ENCODE measurements at regions not wholly inside any gene's neighbourhood (a gene's known extent, or its start where the extent isn't known, plus 50 kb on each side); places are given as distances from the start of the nearest gene placed in this dataset.

DNA sequence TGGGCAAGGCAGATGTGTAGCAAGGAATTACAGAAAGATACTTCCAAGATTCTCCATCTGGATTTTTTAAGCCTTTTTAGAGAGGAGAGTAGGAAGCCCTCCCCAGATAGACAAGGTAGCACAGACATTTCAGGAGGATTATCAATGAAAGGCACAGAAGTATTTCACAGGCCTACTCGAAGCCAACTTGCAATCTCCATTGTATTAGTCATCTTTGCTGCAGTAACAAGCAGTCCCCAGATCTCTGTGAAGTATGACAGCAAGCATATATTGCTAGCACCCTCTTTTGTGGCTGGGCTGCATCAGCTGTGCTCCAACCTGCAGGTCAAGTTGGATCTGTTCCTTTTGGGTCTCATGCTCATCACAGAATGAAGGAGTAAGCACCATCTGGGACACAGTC is 101.6 kb downstream of the MAF start (continued):
- TF ChIP-seq TCF12 (IDR thresholded peaks at IDR 0.05; ENCODE audit: low read depth, low read length) (no peak), SAP30 (IDR thresholded peaks at IDR 0.05; ENCODE audit: insufficient read depth, insufficient replicate concordance, low read length) (no peak), TAF7 (optimal IDR thresholded peaks at IDR 0.05; ENCODE audit: borderline replicate concordance, low read depth, low read length) (no peak), RFX5 (IDR thresholded peaks at IDR 0.05; ENCODE audit: borderline replicate concordance, low read depth, low read length) (no peak), HDAC6 (IDR thresholded peaks at IDR 0.05; ENCODE audit: low read depth, low read length) (no peak), GABPA (IDR thresholded peaks at IDR 0.05; ENCODE audit: borderline replicate concordance, insufficient read depth, low read length) (no peak), RXRA (IDR thresholded peaks at IDR 0.05; ENCODE audit: insufficient read depth, low read depth, low read length) (no peak)

Measured in H1 (cell line).